ENCODE measurements at regions not wholly inside any gene's neighbourhood (a gene's known extent, or its start where the extent isn't known, plus 50 kb on each side); places are given as distances from the start of the nearest gene placed in this dataset.
A peak's percentile ranks its signal among the peaks of the same experiment; 100 is the strongest.

- no peak for DNase-seq (ENCODE audit: low read depth)
Measured at GRCh38 chr4:45099471-45099870, 373.1 kb upstream of the GNPDA2 start.

GRCh38 chr4:45094684-45095083 is 368.3 kb upstream of the GNPDA2 start:
- DNase-seq (ENCODE audit: low read depth) = no peak

- no peak for DNase-seq (ENCODE audit: low read depth)
Measured at GRCh38 chr4:45082101-45082500, 355.7 kb upstream of the GNPDA2 start.

GRCh38 chr4:45079616-45080015 is 353.3 kb upstream of the GNPDA2 start:
- no peak for DNase-seq (ENCODE audit: low read depth)

- peak; percentile 26 for DNase-seq (ENCODE audit: low read depth)
Measured at GRCh38 chr4:45078201-45078600, 351.8 kb upstream of the GNPDA2 start.

- DNase-seq (ENCODE audit: low read depth) = no peak
Measured at GRCh38 chr4:45072981-45073380, 346.6 kb upstream of the GNPDA2 start.

GRCh38 chr4:45064741-45065140 is 338.4 kb upstream of the GNPDA2 start:
- DNase-seq (ENCODE audit: low read depth) = no peak

GRCh38 chr4:45063696-45064095 is 337.3 kb upstream of the GNPDA2 start:
- no peak for DNase-seq (ENCODE audit: low read depth)

- no peak for DNase-seq (ENCODE audit: low read depth)
Measured at GRCh38 chr4:45062935-45063545, 336.7 kb upstream of the GNPDA2 start.

- no peak for DNase-seq (ENCODE audit: low read depth)
Measured at GRCh38 chr4:45043911-45044310, 317.6 kb upstream of the GNPDA2 start.

- peak; percentile 59 for DNase-seq (ENCODE audit: low read depth)
Measured at GRCh38 chr4:45036677-45037076, 310.3 kb upstream of the GNPDA2 start.

- DNase-seq (ENCODE audit: low read depth) = no peak
Measured at GRCh38 chr4:45033676-45034419, 307.5 kb upstream of the GNPDA2 start.

GRCh38 chr4:45030059-45030458 is 303.7 kb upstream of the GNPDA2 start:
- DNase-seq (ENCODE audit: low read depth) = no peak

GRCh38 chr4:45007508-45007907 is 281.2 kb upstream of the GNPDA2 start:
- DNase-seq (ENCODE audit: low read depth) = no peak

GRCh38 chr4:45006078-45006477 is 279.7 kb upstream of the GNPDA2 start:
- no peak for DNase-seq (ENCODE audit: low read depth)

GRCh38 chr4:45004847-45005565 is 278.6 kb upstream of the GNPDA2 start:
- DNase-seq (ENCODE audit: low read depth) = peak; percentile 83

- no peak for DNase-seq (ENCODE audit: low read depth)
Measured at GRCh38 chr4:45004326-45004725, 278.0 kb upstream of the GNPDA2 start.

GRCh38 chr4:44996276-44996845 is 270.0 kb upstream of the GNPDA2 start:
- DNase-seq (ENCODE audit: low read depth) = no peak

GRCh38 chr4:44988011-44988410 is 261.7 kb upstream of the GNPDA2 start:
- DNase-seq (ENCODE audit: low read depth) = no peak

- no peak for DNase-seq (ENCODE audit: low read depth)
Measured at GRCh38 chr4:44985938-44986337, 259.6 kb upstream of the GNPDA2 start.

GRCh38 chr4:44985152-44985551 is 258.8 kb upstream of the GNPDA2 start:
- DNase-seq (ENCODE audit: low read depth) = peak; percentile 32

- DNase-seq (ENCODE audit: low read depth) = no peak
Measured at GRCh38 chr4:44984083-44984482, 257.7 kb upstream of the GNPDA2 start.

All from HT1080 (cell line).